ENCODE measurements at regions not wholly inside any gene's neighbourhood (a gene's known extent, or its start where the extent isn't known, plus 50 kb on each side); places are given as distances from the start of the nearest gene placed in this dataset.

GRCh38 chr2:120814352-120814751 lies 78.7 kb downstream of the GLI2 start:
- TF ChIP-seq, protein P1, sequence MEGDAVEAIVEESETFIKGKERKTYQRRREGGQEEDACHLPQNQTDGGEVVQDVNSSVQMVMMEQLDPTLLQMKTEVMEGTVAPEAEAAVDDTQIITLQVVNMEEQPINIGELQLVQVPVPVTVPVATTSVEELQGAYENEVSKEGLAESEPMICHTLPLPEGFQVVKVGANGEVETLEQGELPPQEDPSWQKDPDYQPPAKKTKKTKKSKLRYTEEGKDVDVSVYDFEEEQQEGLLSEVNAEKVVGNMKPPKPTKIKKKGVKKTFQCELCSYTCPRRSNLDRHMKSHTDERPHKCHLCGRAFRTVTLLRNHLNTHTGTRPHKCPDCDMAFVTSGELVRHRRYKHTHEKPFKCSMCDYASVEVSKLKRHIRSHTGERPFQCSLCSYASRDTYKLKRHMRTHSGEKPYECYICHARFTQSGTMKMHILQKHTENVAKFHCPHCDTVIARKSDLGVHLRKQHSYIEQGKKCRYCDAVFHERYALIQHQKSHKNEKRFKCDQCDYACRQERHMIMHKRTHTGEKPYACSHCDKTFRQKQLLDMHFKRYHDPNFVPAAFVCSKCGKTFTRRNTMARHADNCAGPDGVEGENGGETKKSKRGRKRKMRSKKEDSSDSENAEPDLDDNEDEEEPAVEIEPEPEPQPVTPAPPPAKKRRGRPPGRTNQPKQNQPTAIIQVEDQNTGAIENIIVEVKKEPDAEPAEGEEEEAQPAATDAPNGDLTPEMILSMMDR (IDR thresholded peaks at IDR 0.05; ENCODE audit: poor library complexity), result no peak
- DNase-seq (ENCODE audit: low spot score), result no peak
- Histone ChIP-seq H3K9me2 (replicated peaks; ENCODE audit: insufficient read depth) (no peaks in the 10 kb centered on the region), H3K27ac (no peak overlapping the region), H3K4me3 (no peak overlapping the region), H3K9me3 (ENCODE audit: low read depth) (no peaks in the 10 kb centered on the region), H3K4me2 (no peak overlapping the region), H4K20me1 (ENCODE audit: insufficient read depth, poor library complexity, severe bottlenecking) (no peaks in the 10 kb centered on the region), H3K79me2 (no peaks in the 10 kb centered on the region), H3K27me3 (no peaks in the 10 kb centered on the region), H3K4me1 (ENCODE audit: insufficient read depth) (peaks cover 6% of the 10 kb centered on the region), H3K36me3 (replicated peaks; ENCODE audit: insufficient read depth, low read depth) (no peaks in the 10 kb centered on the region), H2AFZ (no peak overlapping the region)
- 96% methylated on average over 6 of the region's 6 CpGs for WGBS (ENCODE audit: low lambda C conversion rate, missing lambda C conversion rate)

DNA sequence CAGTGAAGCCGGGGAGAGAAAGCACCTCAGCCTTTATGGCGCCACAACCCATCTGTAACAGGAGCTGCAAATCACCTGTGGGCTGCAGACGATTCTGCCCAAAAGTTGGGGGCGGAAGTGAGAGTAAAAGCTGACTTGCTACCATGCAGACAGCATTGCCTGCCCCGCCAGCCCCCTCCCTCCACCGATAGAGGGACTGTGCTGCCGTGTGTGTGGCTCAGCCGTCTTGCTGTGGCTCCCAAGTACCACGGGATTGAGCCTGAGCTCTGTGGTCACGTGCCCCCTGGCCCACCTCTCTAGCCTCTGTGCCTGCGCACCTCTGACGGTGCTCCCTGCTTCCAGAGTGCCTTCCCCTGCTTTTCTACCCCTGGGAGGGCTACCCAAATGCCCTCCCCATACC lies 79.6 kb downstream of the GLI2 start:
- Histone ChIP-seq H3K36me3 (replicated peaks; ENCODE audit: insufficient read depth, low read depth) (no peaks in the 10 kb centered on the region), H3K9me3 (ENCODE audit: low read depth) (no peaks in the 10 kb centered on the region), H3K4me3 (no peak overlapping the region), H3K27me3 (no peaks in the 10 kb centered on the region), H3K4me1 (ENCODE audit: insufficient read depth) (peaks cover 16% of the 10 kb centered on the region), H3K4me2 (no peak overlapping the region), H3K79me2 (no peaks in the 10 kb centered on the region), H4K20me1 (ENCODE audit: insufficient read depth, poor library complexity, severe bottlenecking) (no peaks in the 10 kb centered on the region), H3K9me2 (replicated peaks; ENCODE audit: insufficient read depth) (no peaks in the 10 kb centered on the region), H3K27ac (no peak overlapping the region), H2AFZ (no peak overlapping the region)
- TF ChIP-seq, protein P1 (IDR thresholded peaks at IDR 0.05; ENCODE audit: poor library complexity), result no peak
- TF ChIP-seq EZH2 (IDR thresholded peaks at IDR 0.05; ENCODE audit: borderline replicate concordance), result no peak
- TF ChIP-seq EZH2phosphoT487 (IDR thresholded peaks at IDR 0.05; ENCODE audit: low read depth, severe bottlenecking, unreplicated experiment), result no peak
- WGBS (ENCODE audit: low lambda C conversion rate, missing lambda C conversion rate), result 69% methylated on average over 12 of the region's 12 CpGs
- no peak for DNase-seq (ENCODE audit: low spot score)

- 91% methylated on average over 23 of the region's 25 CpGs for WGBS (ENCODE audit: low lambda C conversion rate, missing lambda C conversion rate)
- no peaks in the 10 kb centered on the region for H4K20me1 ChIP-seq (ENCODE audit: insufficient read depth, poor library complexity, severe bottlenecking)
- H3K27ac ChIP-seq, result no peak overlapping the region
- TF ChIP-seq EZH2 (IDR thresholded peaks at IDR 0.05; ENCODE audit: borderline replicate concordance) (no peak), EZH2phosphoT487 (IDR thresholded peaks at IDR 0.05; ENCODE audit: low read depth, severe bottlenecking, unreplicated experiment) (no peak)
- TF ChIP-seq, protein P1 (IDR thresholded peaks at IDR 0.05; ENCODE audit: poor library complexity), result no peak
- H2AFZ ChIP-seq, result no peak overlapping the region
- no peaks in the 10 kb centered on the region for H3K36me3 ChIP-seq (replicated peaks; ENCODE audit: insufficient read depth, low read depth)
- no peaks in the 10 kb centered on the region for H3K27me3 ChIP-seq
- peaks cover 4% of the 10 kb centered on the region for H3K79me2 ChIP-seq
- no peaks in the 10 kb centered on the region for H3K9me3 ChIP-seq (ENCODE audit: low read depth)
- peaks cover 29% of the 10 kb centered on the region for H3K4me1 ChIP-seq (ENCODE audit: insufficient read depth)
- H3K9me2 ChIP-seq (replicated peaks; ENCODE audit: insufficient read depth), result no peaks in the 10 kb centered on the region
- H3K4me2 ChIP-seq, result no peak overlapping the region
- no peak for DNase-seq (ENCODE audit: low spot score)
- H3K4me3 ChIP-seq, result no peak overlapping the region
These were observed 81.7 kb downstream of the GLI2 start for GRCh38 chr2:120817136-120817955.
